Smooth muscle cell (in vitro differentiated cells): ENCODE measurements at regions not wholly inside any gene's neighbourhood (a gene's known extent, or its start where the extent isn't known, plus 50 kb on each side); places are given as distances from the start of the nearest gene placed in this dataset.

Experiments
- DNase-seq: peaks from one replicate; lab custom pipeline; 2025; ENCODE audit not compliant: unreplicated experiment; lab: John Stamatoyannopoulos, UW
- H2AFZ ChIP-seq: fragments of 200-600 bp; sonication (generic); 2 replicates; pipeline ENCODE4 v1.6.0; 2016; ENCODE audit warnings: antibody characterized with exemption, low read depth, mild to moderate bottlenecking
- H3F3A ChIP-seq: fragments of 200-600 bp; sonication (generic); 2 replicates; pipeline ENCODE4 v1.6.0; 2017; ENCODE audit warnings: antibody characterized with exemption, low read depth
- H3K27ac ChIP-seq: fragments of 200-600 bp; sonication (generic); 2 replicates; pipeline ENCODE4 v1.5.1; 2016; ENCODE audit warnings: low read depth, mild to moderate bottlenecking
- H3K27me3 ChIP-seq: fragments of 200-600 bp; sonication (generic); 2 replicates; pipeline ENCODE4 v1.6.1; 2016; ENCODE audit warnings: low read depth, mild to moderate bottlenecking
- H3K36me3 ChIP-seq: fragments of 200-600 bp; sonication (generic); 2 replicates; pipeline ENCODE4 v1.5.1; 2016; ENCODE audit warnings: low read depth
- H3K4me1 ChIP-seq: fragments of 200-600 bp; sonication (generic); 2 replicates; pipeline ENCODE4 v1.5.1; 2016; ENCODE audit warnings: low read depth
- H3K4me2 ChIP-seq: fragments of 200-600 bp; sonication (generic); 2 replicates; pipeline ENCODE4 v1.6.0; 2016; ENCODE audit warnings: mild to moderate bottlenecking
- H3K4me3 ChIP-seq: fragments of 200-600 bp; sonication (generic); 2 replicates; pipeline ENCODE4 v1.5.1; 2016; ENCODE audit warnings: mild to moderate bottlenecking
- H3K79me2 ChIP-seq: fragments of 200-600 bp; sonication (generic); 2 replicates; pipeline ENCODE4 v1.6.0; 2016; ENCODE audit warnings: low read depth, mild to moderate bottlenecking
- H3K9ac ChIP-seq: fragments of 200-600 bp; sonication (generic); 2 replicates; pipeline ENCODE4 v1.6.0; 2016; ENCODE audit warnings: low read depth
- H3K9me3 ChIP-seq: fragments of 200-600 bp; sonication (generic); replicated peaks from 2 replicates; pipeline ENCODE4 v1.5.1; 2016; ENCODE audit warnings: low read depth
- H4K20me1 ChIP-seq: fragments of 200-600 bp; sonication (generic); 2 replicates; pipeline ENCODE4 v1.6.0; 2016; ENCODE audit warnings: low read depth
- WGBS: methylation state at CpG from one replicate; pipeline ENCODE4 v1.1.7; 2016; ENCODE audit warnings: low lambda C conversion rate; 5-methylcytosine and 5-hydroxymethylcytosine counted together
- TF ChIP-seq, protein P1 (sequence below): fragments of 200-600 bp; sonication (generic); IDR thresholded peaks from 2 replicates; pipeline ENCODE4 v1.5.1; 2017; ENCODE audit warnings: borderline replicate concordance, mild to moderate bottlenecking, antibody characterized with exemption; ENCODE audit not compliant: insufficient read depth, poor library complexity, severe bottlenecking

DNA sequence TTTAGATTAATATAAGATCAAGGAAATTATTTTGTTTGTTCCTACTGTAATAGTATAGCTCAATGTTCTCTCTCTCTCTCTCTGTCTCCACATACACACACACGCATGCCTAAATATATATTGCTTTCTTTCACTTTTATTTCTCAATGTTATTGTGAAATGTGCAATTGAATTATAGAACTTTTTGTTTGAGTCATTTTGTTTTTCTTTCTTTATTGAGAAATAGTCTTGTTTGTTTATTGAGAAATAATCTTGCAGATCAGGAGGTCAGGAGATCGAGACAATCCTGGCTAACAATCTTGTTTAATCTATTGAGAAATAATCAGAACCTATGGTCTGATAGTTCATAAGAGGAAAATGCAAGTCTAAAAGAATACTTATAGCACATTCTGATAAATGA lies 1581.3 kb downstream of the EFNB2 start:
- H3K9ac ChIP-seq = no peak overlapping the region
- H2AFZ ChIP-seq = no peak overlapping the region
- H4K20me1 ChIP-seq = no peaks in the 10 kb centered on the region
- TF ChIP-seq, protein P1, sequence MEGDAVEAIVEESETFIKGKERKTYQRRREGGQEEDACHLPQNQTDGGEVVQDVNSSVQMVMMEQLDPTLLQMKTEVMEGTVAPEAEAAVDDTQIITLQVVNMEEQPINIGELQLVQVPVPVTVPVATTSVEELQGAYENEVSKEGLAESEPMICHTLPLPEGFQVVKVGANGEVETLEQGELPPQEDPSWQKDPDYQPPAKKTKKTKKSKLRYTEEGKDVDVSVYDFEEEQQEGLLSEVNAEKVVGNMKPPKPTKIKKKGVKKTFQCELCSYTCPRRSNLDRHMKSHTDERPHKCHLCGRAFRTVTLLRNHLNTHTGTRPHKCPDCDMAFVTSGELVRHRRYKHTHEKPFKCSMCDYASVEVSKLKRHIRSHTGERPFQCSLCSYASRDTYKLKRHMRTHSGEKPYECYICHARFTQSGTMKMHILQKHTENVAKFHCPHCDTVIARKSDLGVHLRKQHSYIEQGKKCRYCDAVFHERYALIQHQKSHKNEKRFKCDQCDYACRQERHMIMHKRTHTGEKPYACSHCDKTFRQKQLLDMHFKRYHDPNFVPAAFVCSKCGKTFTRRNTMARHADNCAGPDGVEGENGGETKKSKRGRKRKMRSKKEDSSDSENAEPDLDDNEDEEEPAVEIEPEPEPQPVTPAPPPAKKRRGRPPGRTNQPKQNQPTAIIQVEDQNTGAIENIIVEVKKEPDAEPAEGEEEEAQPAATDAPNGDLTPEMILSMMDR = no peak
- H3K79me2 ChIP-seq = no peaks in the 10 kb centered on the region
- DNase-seq = no peak
- no peaks in the 10 kb centered on the region for H3F3A ChIP-seq
- no peak overlapping the region for H3K4me2 ChIP-seq
- WGBS = 92% methylated on average over 2 of the region's 2 CpGs
- H3K27ac ChIP-seq = no peak overlapping the region
- no peaks in the 10 kb centered on the region for H3K36me3 ChIP-seq
- H3K27me3 ChIP-seq = no peaks in the 10 kb centered on the region
- H3K9me3 ChIP-seq = no peaks in the 10 kb centered on the region
- no peaks in the 10 kb centered on the region for H3K4me1 ChIP-seq
- no peak overlapping the region for H3K4me3 ChIP-seq

- no peak overlapping the region for H3K4me3 ChIP-seq
- H3K4me2 ChIP-seq = no peak overlapping the region
- H4K20me1 ChIP-seq = no peaks in the 10 kb centered on the region
- no peaks in the 10 kb centered on the region for H3K4me1 ChIP-seq
- TF ChIP-seq, protein P1 = no peak
- H3F3A ChIP-seq = no peaks in the 10 kb centered on the region
- no peak overlapping the region for H2AFZ ChIP-seq
- 82% methylated on average over 2 of the region's 2 CpGs for WGBS
- no peaks in the 10 kb centered on the region for H3K9me3 ChIP-seq
- DNase-seq = no peak
- peaks cover under 1% of the 10 kb centered on the region for H3K27me3 ChIP-seq
- H3K79me2 ChIP-seq = no peaks in the 10 kb centered on the region
- no peak overlapping the region for H3K9ac ChIP-seq
- H3K27ac ChIP-seq = no peak overlapping the region
- H3K36me3 ChIP-seq = no peaks in the 10 kb centered on the region
Observed at GRCh38 chr13:104953588-104953987, 1581.9 kb downstream of the EFNB2 start.

GRCh38 chr13:104949840-104950740 lies 1585.4 kb downstream of the EFNB2 start:
- TF ChIP-seq, protein P1 = no peak
- no peak overlapping the region for H3K27ac ChIP-seq
- H3K27me3 ChIP-seq = peaks cover 26% of the 10 kb centered on the region
- DNase-seq = no peak
- H3K4me3 ChIP-seq = no peak overlapping the region
- 89% methylated on average over 9 of the region's 9 CpGs for WGBS
- H3K4me2 ChIP-seq = no peak overlapping the region
- no peaks in the 10 kb centered on the region for H3K9me3 ChIP-seq
- no peaks in the 10 kb centered on the region for H3F3A ChIP-seq
- no peaks in the 10 kb centered on the region for H4K20me1 ChIP-seq
- H3K79me2 ChIP-seq = no peaks in the 10 kb centered on the region
- H2AFZ ChIP-seq = no peak overlapping the region
- no peak overlapping the region for H3K9ac ChIP-seq
- no peaks in the 10 kb centered on the region for H3K36me3 ChIP-seq
- no peaks in the 10 kb centered on the region for H3K4me1 ChIP-seq

- H3K79me2 ChIP-seq = no peaks in the 10 kb centered on the region
- DNase-seq = no peak
- H3K36me3 ChIP-seq = no peaks in the 10 kb centered on the region
- H3K27ac ChIP-seq = no peak overlapping the region
- 37% methylated on average over 2 of the region's 2 CpGs for WGBS
- no peak overlapping the region for H3K4me2 ChIP-seq
- H3K9me3 ChIP-seq = no peaks in the 10 kb centered on the region
- H4K20me1 ChIP-seq = no peaks in the 10 kb centered on the region
- no peak overlapping the region for H2AFZ ChIP-seq
- no peak overlapping the region for H3K4me3 ChIP-seq
- H3F3A ChIP-seq = no peaks in the 10 kb centered on the region
- H3K4me1 ChIP-seq = no peaks in the 10 kb centered on the region
- H3K27me3 ChIP-seq = peaks cover 45% of the 10 kb centered on the region
- TF ChIP-seq, protein P1 = no peak
- H3K9ac ChIP-seq = no peak overlapping the region
Observed at GRCh38 chr13:104944176-104944575, 1591.3 kb downstream of the EFNB2 start.
